Mesenchymal stem cell (in vitro differentiated cells and primary cell): ENCODE measurements at regions not wholly inside any gene's neighbourhood (a gene's known extent, or its start where the extent isn't known, plus 50 kb on each side); places are given as distances from the start of the nearest gene placed in this dataset.

Experiments
- DNase-seq: peaks from one replicate; pipeline ENCODE4 v3.0.0-alpha.2; 2013
- H2AFZ ChIP-seq: one replicate; pipeline ENCODE4 v1.6.1; 2013; ENCODE audit warnings: low read depth, mild to moderate bottlenecking, control low read depth, inconsistent platforms, low read length, moderate library complexity
- H2AK5ac ChIP-seq: 2 replicates; pipeline ENCODE4 v1.6.1; 2013; ENCODE audit warnings: low read length, moderate library complexity, mild to moderate bottlenecking, inconsistent platforms; ENCODE audit not compliant: severe bottlenecking
- H2BK120ac ChIP-seq: one replicate; pipeline ENCODE4 v1.6.1; 2013; ENCODE audit warnings: low read depth, mild to moderate bottlenecking, inconsistent platforms, low read length, moderate library complexity
- H2BK12ac ChIP-seq, 2 experiments: one replicate each; pipeline ENCODE4 v1.6.1; 2013; ENCODE audit warnings: inconsistent platforms in 2 of 2, low read length in 2 of 2, mild to moderate bottlenecking in 2 of 2, moderate library complexity in 2 of 2, control low read depth in 1 of 2
- H2BK15ac ChIP-seq: one replicate; pipeline ENCODE4 v1.6.1; 2013; ENCODE audit warnings: mild to moderate bottlenecking, low read depth, inconsistent platforms; ENCODE audit not compliant: poor library complexity, severe bottlenecking
- H2BK5ac ChIP-seq: 2 replicates; pipeline ENCODE4 v1.6.1; 2013; ENCODE audit warnings: low read depth, mild to moderate bottlenecking, low read length, control low read depth, inconsistent platforms; ENCODE audit not compliant: poor library complexity, severe bottlenecking
- H3K14ac ChIP-seq, 2 experiments: one replicate each; pipeline ENCODE4 v1.6.1; 2013; ENCODE audit warnings: inconsistent platforms in 2 of 2, low read length in 2 of 2, control low read depth in 1 of 2, mild to moderate bottlenecking in 1 of 2, moderate library complexity in 1 of 2
- H3K18ac ChIP-seq, 2 experiments: one replicate each; pipeline ENCODE4 v1.6.1; 2013; ENCODE audit warnings: inconsistent platforms in 2 of 2, low read length in 2 of 2, control low read depth in 1 of 2, low read depth in 1 of 2, mild to moderate bottlenecking in 1 of 2
- H3K23ac ChIP-seq, 2 experiments: one replicate each; pipeline ENCODE4 v1.6.1; 2013; ENCODE audit warnings: inconsistent platforms in 2 of 2, low read length in 2 of 2, mild to moderate bottlenecking in 2 of 2, moderate library complexity in 2 of 2, control low read depth in 1 of 2
- H3K27ac ChIP-seq: 2 replicates; pipeline ENCODE4 v1.5.1; 2013; ENCODE audit warnings: mild to moderate bottlenecking, moderate library complexity, low read length, control low read depth, inconsistent platforms; ENCODE audit not compliant: poor library complexity, severe bottlenecking
- H3K27me3 ChIP-seq, 2 experiments: 2 replicates each; pipeline versions ENCODE4 v1.6.1 to v1.7.0; 2013; ENCODE audit warnings: low read length in 2 of 2, mild to moderate bottlenecking in 2 of 2, moderate library complexity in 2 of 2, control low read depth in 1 of 2, inconsistent platforms in 1 of 2; ENCODE audit not compliant: control insufficient read depth in 1 of 2, insufficient read depth in 1 of 2
- H3K36me3 ChIP-seq, 2 experiments: 2 replicates each; pipeline versions ENCODE4 v1.6.1 to v1.7.0; 2013; ENCODE audit warnings: low read length in 2 of 2, control low read depth in 1 of 2, inconsistent platforms in 1 of 2, low read depth in 1 of 2, mild to moderate bottlenecking in 1 of 2; ENCODE audit not compliant: insufficient read depth in 2 of 2, control insufficient read depth in 1 of 2
- H3K4ac ChIP-seq, 2 experiments: one replicate each; pipeline ENCODE4 v1.6.1; 2013; ENCODE audit warnings: inconsistent platforms in 2 of 2, low read length in 2 of 2, mild to moderate bottlenecking in 2 of 2, moderate library complexity in 2 of 2, control low read depth in 1 of 2, low read depth in 1 of 2
- H3K4me1 ChIP-seq: 2 replicates; pipeline ENCODE4 v1.6.1; 2013; ENCODE audit warnings: low read depth, low read length, control low read depth; ENCODE audit not compliant: control insufficient read depth, insufficient read depth
- H3K4me2 ChIP-seq: 2 replicates; pipeline ENCODE4 v1.6.1; 2013; ENCODE audit warnings: low read length, mild to moderate bottlenecking, inconsistent platforms; ENCODE audit not compliant: poor library complexity, severe bottlenecking
- H3K4me3 ChIP-seq, 2 experiments: 2 replicates each; pipeline versions ENCODE4 v1.5.1 to v1.7.0; 2013; ENCODE audit warnings: low read length in 2 of 2, mild to moderate bottlenecking in 2 of 2, control low read depth in 1 of 2, low read depth in 1 of 2; ENCODE audit not compliant: insufficient read depth in 1 of 2
- H3K79me1 ChIP-seq: replicated peaks from 2 replicates; pipeline ENCODE4 v1.6.1; 2013; ENCODE audit warnings: mild to moderate bottlenecking, control low read depth, low read length, inconsistent platforms; ENCODE audit not compliant: poor library complexity, severe bottlenecking
- H3K9ac ChIP-seq: 2 replicates; pipeline ENCODE4 v1.7.0; 2013; ENCODE audit warnings: mild to moderate bottlenecking, low read length, moderate library complexity
- H3K9me3 ChIP-seq: 2 replicates; pipeline ENCODE4 v1.7.0; 2013; ENCODE audit warnings: mild to moderate bottlenecking, low read length; ENCODE audit not compliant: control insufficient read depth
- H4K8ac ChIP-seq: one replicate; pipeline ENCODE4 v1.6.1; 2013; ENCODE audit warnings: inconsistent platforms, mild to moderate bottlenecking, low read length, moderate library complexity
- H4K91ac ChIP-seq: one replicate; pipeline ENCODE4 v1.6.1; 2013; ENCODE audit warnings: mild to moderate bottlenecking, low read length, inconsistent platforms
- WGBS: methylation state at CpG from one replicate; pipeline ENCODE4 v1.1.7; 2013; ENCODE audit warnings: mixed read lengths; 5-methylcytosine and 5-hydroxymethylcytosine counted together

- H3K9me3 ChIP-seq: no peaks in the 10 kb centered on the region
- no peaks in the 10 kb centered on the region for H3K4me1 ChIP-seq
- no peak overlapping the region for H4K8ac ChIP-seq
- H3K27ac ChIP-seq: no peak overlapping the region
- no peak overlapping the region for H3K18ac ChIP-seq
- H2BK120ac ChIP-seq: no peak overlapping the region
- no peak overlapping the region for H2BK5ac ChIP-seq
- H3K23ac ChIP-seq: no peak overlapping the region
- no peaks in the 10 kb centered on the region for H3K27me3 ChIP-seq
- H2BK12ac ChIP-seq: no peak overlapping the region
- no peaks in the 10 kb centered on the region for H3K36me3 ChIP-seq
- no peak overlapping the region for H2AK5ac ChIP-seq
- no peak overlapping the region for H3K4ac ChIP-seq
- 75% methylated on average over 1 of the region's 3 CpGs for WGBS
- H3K79me1 ChIP-seq: no peaks in the 10 kb centered on the region
- H3K9ac ChIP-seq: no peak overlapping the region
- H3K4me2 ChIP-seq: no peak overlapping the region
- H3K14ac ChIP-seq: no peak overlapping the region
- no peak overlapping the region for H3K4me3 ChIP-seq
- no peak overlapping the region for H2AFZ ChIP-seq
- no peak overlapping the region for H4K91ac ChIP-seq
- H2BK15ac ChIP-seq: no peak overlapping the region
- no peak for DNase-seq
These were observed 662.6 kb upstream of the TEX47 start for GRCh38 chr7:89458114-89458513.

- Histone ChIP-seq H3K9me3 (peaks cover 9% of the 10 kb centered on the region), H2BK120ac (no peak overlapping the region), H2BK12ac (no peak overlapping the region), H2AK5ac (no peak overlapping the region), H3K14ac (no peak overlapping the region), H4K91ac (no peak overlapping the region), H3K27ac (no peak overlapping the region), H3K4ac (no peak overlapping the region), H3K9ac (no peak overlapping the region), H3K4me2 (no peak overlapping the region), H2BK15ac (no peak overlapping the region), H3K4me1 (no peaks in the 10 kb centered on the region), H3K4me3 (no peak overlapping the region), H2AFZ (no peak overlapping the region), H2BK5ac (no peak overlapping the region), H3K79me1 (no peaks in the 10 kb centered on the region), H3K18ac (no peak overlapping the region), H4K8ac (no peak overlapping the region), H3K23ac (no peak overlapping the region), H3K36me3 (no peaks in the 10 kb centered on the region), H3K27me3 (no peaks in the 10 kb centered on the region)
- DNase-seq: no peak
- 45% methylated on average over 2 of the region's 3 CpGs for WGBS
These were observed 678.9 kb upstream of the TEX47 start for GRCh38 chr7:89474456-89474855.

- Histone ChIP-seq H2BK15ac (no peak overlapping the region), H2AFZ (no peak overlapping the region), H3K27me3 (no peaks in the 10 kb centered on the region)
These were observed 676.3 kb upstream of the STEAP1 start for GRCh38 chr7:89477991-89478390.

GRCh38 chr7:89495704-89496103, 658.6 kb upstream of the STEAP1 start:
- Histone ChIP-seq H2BK15ac (no peak overlapping the region), H4K91ac (no peak overlapping the region), H3K4ac (no peak overlapping the region), H3K18ac (no peak overlapping the region), H2BK5ac (no peak overlapping the region), H2BK120ac (no peak overlapping the region), H2AFZ (no peak overlapping the region), H2BK12ac (no peak overlapping the region), H3K14ac (no peak overlapping the region), H3K27ac (no peak overlapping the region), H3K4me1 (no peaks in the 10 kb centered on the region), H3K23ac (no peak overlapping the region), H3K4me3 (no peak overlapping the region), H2AK5ac (no peak overlapping the region), H3K4me2 (no peak overlapping the region), H3K9me3 (no peaks in the 10 kb centered on the region), H3K27me3 (no peaks in the 10 kb centered on the region), H3K36me3 (no peaks in the 10 kb centered on the region), H3K9ac (no peak overlapping the region), H4K8ac (no peak overlapping the region), H3K79me1 (no peaks in the 10 kb centered on the region)
- DNase-seq: no peak
- WGBS: 79% methylated on average over 3 of the region's 3 CpGs

More at GRCh38 chr7:89477991-89478390, 676.3 kb upstream of the STEAP1 start:
- Histone ChIP-seq H3K4me1 (no peaks in the 10 kb centered on the region), H3K4me2 (no peak overlapping the region), H2BK120ac (no peak overlapping the region), H4K8ac (no peak overlapping the region), H3K4ac (no peak overlapping the region), H3K36me3 (no peaks in the 10 kb centered on the region), H3K9ac (no peak overlapping the region), H3K27ac (no peak overlapping the region), H3K9me3 (no peaks in the 10 kb centered on the region), H2AK5ac (no peak overlapping the region), H3K18ac (no peak overlapping the region), H2BK12ac (no peak overlapping the region), H3K14ac (no peak overlapping the region), H3K79me1 (no peaks in the 10 kb centered on the region), H3K4me3 (no peak overlapping the region), H4K91ac (no peak overlapping the region), H3K23ac (no peak overlapping the region), H2BK5ac (no peak overlapping the region)
- 64% methylated on average over 1 of the region's 3 CpGs for WGBS
- no peak for DNase-seq
